ENCODE measurements at regions not wholly inside any gene's neighbourhood (a gene's known extent, or its start where the extent isn't known, plus 50 kb on each side); places are given as distances from the start of the nearest gene placed in this dataset.

- no peak for TF ChIP-seq CTCF (IDR thresholded peaks at IDR 0.05; ENCODE audit: borderline replicate concordance, control extremely low read depth, extremely low read depth, insufficient read depth, missing control alignments)
- in situ Hi-C loops (cut with MboI; ENCODE audit: low sequenced_read_pairs, unreplicated experiment) = no loop called here
- DNase-seq (ENCODE audit: low spot score) = no peak
Observed at GRCh38 chr2:29995241-29995640, 73.9 kb upstream of the ALK start.

- in situ Hi-C loops (cut with MboI; ENCODE audit: low sequenced_read_pairs, unreplicated experiment) = no loop called here
- DNase-seq (ENCODE audit: low spot score) = no peak
- no peak for TF ChIP-seq CTCF (IDR thresholded peaks at IDR 0.05; ENCODE audit: borderline replicate concordance, control extremely low read depth, extremely low read depth, insufficient read depth, missing control alignments)
Observed at GRCh38 chr2:30003128-30003527, 81.7 kb upstream of the ALK start.

GRCh38 chr2:30022444-30023071 lies 101.2 kb upstream of the ALK start:
- in situ Hi-C loops (cut with MboI; ENCODE audit: low sequenced_read_pairs, unreplicated experiment) = no loop called here
- no peak for TF ChIP-seq CTCF (IDR thresholded peaks at IDR 0.05; ENCODE audit: borderline replicate concordance, control extremely low read depth, extremely low read depth, insufficient read depth, missing control alignments)
- no peak for DNase-seq (ENCODE audit: low spot score)

- DNase-seq (ENCODE audit: low spot score) = no peak
- in situ Hi-C loops (cut with MboI; ENCODE audit: low sequenced_read_pairs, unreplicated experiment) = no loop called here
- TF ChIP-seq CTCF (IDR thresholded peaks at IDR 0.05; ENCODE audit: borderline replicate concordance, control extremely low read depth, extremely low read depth, insufficient read depth, missing control alignments) = no peak
Observed at GRCh38 chr2:30024281-30024680, 102.9 kb upstream of the ALK start.

GRCh38 chr2:30026091-30027055 lies 105.0 kb upstream of the ALK start:
- in situ Hi-C loops (cut with MboI; ENCODE audit: low sequenced_read_pairs, unreplicated experiment) = no loop called here
- TF ChIP-seq CTCF (IDR thresholded peaks at IDR 0.05; ENCODE audit: borderline replicate concordance, control extremely low read depth, extremely low read depth, insufficient read depth, missing control alignments) = peak; percentile 50
- DNase-seq (ENCODE audit: low spot score) = peak; percentile 62

- no peak for DNase-seq (ENCODE audit: low spot score)
- TF ChIP-seq CTCF (IDR thresholded peaks at IDR 0.05; ENCODE audit: borderline replicate concordance, control extremely low read depth, extremely low read depth, insufficient read depth, missing control alignments) = no peak
- in situ Hi-C loops (cut with MboI; ENCODE audit: low sequenced_read_pairs, unreplicated experiment) = no loop called here
Observed at GRCh38 chr2:30029804-30030203, 108.4 kb upstream of the ALK start.
